UCSD-AML1 (cell line): ENCODE measurements at regions not wholly inside any gene's neighbourhood (a gene's known extent, or its start where the extent isn't known, plus 50 kb on each side); places are given as distances from the start of the nearest gene placed in this dataset.
"Not testable (repeated sequence)": the region's sequence is repeated elsewhere in the genome, so short reads cannot be mapped to it uniquely, and the experiment has no call there.

ENCODE experiments used
- DNase-seq: peaks from one replicate; lab custom pipeline; 2025; ENCODE audit not compliant: unreplicated experiment; lab: John Stamatoyannopoulos, UW

- no peak for DNase-seq
Observed at GRCh38 chr1:238672262-238672661, 714.1 kb upstream of the CHRM3 start.

- DNase-seq: no peak
Observed at GRCh38 chr1:238664139-238664538, 722.2 kb upstream of the CHRM3 start.

GRCh38 chr1:238660849-238661248 lies 725.5 kb upstream of the CHRM3 start:
- DNase-seq: no peak

- DNase-seq: no peak
Observed at GRCh38 chr1:238658763-238659162, 727.6 kb upstream of the CHRM3 start.

GRCh38 chr1:238653693-238654321 lies 732.6 kb upstream of the CHRM3 start:
- no peak for DNase-seq

GRCh38 chr1:238652346-238652968 lies 733.9 kb upstream of the CHRM3 start:
- DNase-seq: no peak

- DNase-seq: no peak
Observed at GRCh38 chr1:238649200-238649599, 737.2 kb upstream of the CHRM3 start.

- no peak for DNase-seq
Observed at GRCh38 chr1:238648751-238649150, 737.6 kb upstream of the CHRM3 start.

- no peak for DNase-seq
Observed at GRCh38 chr1:238648296-238648695, 738.1 kb upstream of the CHRM3 start.

- DNase-seq: no peak
Observed at GRCh38 chr1:238647877-238648276, 738.5 kb upstream of the CHRM3 start.

GRCh38 chr1:238642231-238642630 lies 744.1 kb upstream of the CHRM3 start:
- DNase-seq: no peak

GRCh38 chr1:238639861-238640260 lies 746.5 kb upstream of the CHRM3 start:
- DNase-seq: no peak

- DNase-seq: no peak
Observed at GRCh38 chr1:238628110-238628509, 737.4 kb upstream of the ZP4 start.

- no peak for DNase-seq
Observed at GRCh38 chr1:238624776-238625175, 734.1 kb upstream of the ZP4 start.

GRCh38 chr1:238621405-238621804 lies 730.7 kb upstream of the ZP4 start:
- DNase-seq: no peak

GRCh38 chr1:238619652-238620051 lies 728.9 kb upstream of the ZP4 start:
- DNase-seq: no peak

- DNase-seq: no peak
Observed at GRCh38 chr1:238611406-238611805, 720.7 kb upstream of the ZP4 start.

- no peak for DNase-seq
Observed at GRCh38 chr1:238608144-238608543, 717.4 kb upstream of the ZP4 start.

GRCh38 chr1:238606896-238607295 lies 716.2 kb upstream of the ZP4 start:
- DNase-seq: no peak

GRCh38 chr1:238606457-238606856 lies 715.7 kb upstream of the ZP4 start:
- DNase-seq: no peak

- no peak for DNase-seq
Observed at GRCh38 chr1:238604357-238604756, 713.6 kb upstream of the ZP4 start.

GRCh38 chr1:238601604-238602003 lies 710.9 kb upstream of the ZP4 start:
- DNase-seq: not testable (repeated sequence)

- DNase-seq: no peak
Observed at GRCh38 chr1:238596703-238597102, 706.0 kb upstream of the ZP4 start.
